ENCODE measurements at regions not wholly inside any gene's neighbourhood (a gene's known extent, or its start where the extent isn't known, plus 50 kb on each side); places are given as distances from the start of the nearest gene placed in this dataset.

DNA sequence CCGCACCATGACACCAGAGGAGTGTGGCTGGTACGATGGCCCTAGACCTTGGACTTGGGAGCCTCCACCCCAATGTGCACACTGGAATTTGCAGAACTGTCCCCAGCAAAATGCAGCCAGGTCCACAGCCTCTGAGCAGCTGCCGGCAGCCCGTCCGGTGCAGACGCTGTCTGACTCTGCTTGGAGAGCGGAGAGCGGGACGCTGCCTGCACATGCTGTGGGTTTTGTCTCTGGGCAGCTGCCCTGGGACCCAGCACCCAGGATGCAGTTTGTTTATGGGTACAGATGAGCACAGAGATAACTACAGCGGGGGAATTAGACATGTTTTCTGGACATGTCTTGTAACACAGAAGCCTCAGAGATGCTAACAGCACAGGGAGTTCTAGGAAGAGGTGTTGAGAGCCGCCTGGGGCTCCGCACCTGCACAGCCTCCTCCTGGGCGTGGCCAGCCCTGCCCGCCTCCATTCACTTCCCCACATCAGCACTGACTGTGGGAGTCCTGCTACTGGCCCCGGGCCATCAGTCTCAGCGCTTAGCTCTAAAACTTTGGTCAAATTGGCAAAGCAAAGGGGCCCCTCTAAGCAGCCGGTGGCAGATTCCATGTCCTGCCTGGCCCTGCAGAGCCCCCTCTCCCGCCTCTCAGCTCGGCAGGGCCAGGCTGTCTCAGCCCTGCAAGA is 159.6 kb downstream of the IRX2 start:
- TF ChIP-seq, protein P1, sequence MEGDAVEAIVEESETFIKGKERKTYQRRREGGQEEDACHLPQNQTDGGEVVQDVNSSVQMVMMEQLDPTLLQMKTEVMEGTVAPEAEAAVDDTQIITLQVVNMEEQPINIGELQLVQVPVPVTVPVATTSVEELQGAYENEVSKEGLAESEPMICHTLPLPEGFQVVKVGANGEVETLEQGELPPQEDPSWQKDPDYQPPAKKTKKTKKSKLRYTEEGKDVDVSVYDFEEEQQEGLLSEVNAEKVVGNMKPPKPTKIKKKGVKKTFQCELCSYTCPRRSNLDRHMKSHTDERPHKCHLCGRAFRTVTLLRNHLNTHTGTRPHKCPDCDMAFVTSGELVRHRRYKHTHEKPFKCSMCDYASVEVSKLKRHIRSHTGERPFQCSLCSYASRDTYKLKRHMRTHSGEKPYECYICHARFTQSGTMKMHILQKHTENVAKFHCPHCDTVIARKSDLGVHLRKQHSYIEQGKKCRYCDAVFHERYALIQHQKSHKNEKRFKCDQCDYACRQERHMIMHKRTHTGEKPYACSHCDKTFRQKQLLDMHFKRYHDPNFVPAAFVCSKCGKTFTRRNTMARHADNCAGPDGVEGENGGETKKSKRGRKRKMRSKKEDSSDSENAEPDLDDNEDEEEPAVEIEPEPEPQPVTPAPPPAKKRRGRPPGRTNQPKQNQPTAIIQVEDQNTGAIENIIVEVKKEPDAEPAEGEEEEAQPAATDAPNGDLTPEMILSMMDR (IDR thresholded peaks at IDR 0.05; ENCODE audit: poor library complexity, severe bottlenecking), result no peak
- no peak for TF ChIP-seq MXI1 (conservative IDR thresholded peaks at IDR 0.05; ENCODE audit: poor library complexity, severe bottlenecking)
- TF ChIP-seq RAD21 (conservative IDR thresholded peaks at IDR 0.05), result no peak
- no peak for TF ChIP-seq EP300 (conservative IDR thresholded peaks at IDR 0.05; ENCODE audit: poor library complexity, severe bottlenecking)
- TF ChIP-seq, protein P2, sequence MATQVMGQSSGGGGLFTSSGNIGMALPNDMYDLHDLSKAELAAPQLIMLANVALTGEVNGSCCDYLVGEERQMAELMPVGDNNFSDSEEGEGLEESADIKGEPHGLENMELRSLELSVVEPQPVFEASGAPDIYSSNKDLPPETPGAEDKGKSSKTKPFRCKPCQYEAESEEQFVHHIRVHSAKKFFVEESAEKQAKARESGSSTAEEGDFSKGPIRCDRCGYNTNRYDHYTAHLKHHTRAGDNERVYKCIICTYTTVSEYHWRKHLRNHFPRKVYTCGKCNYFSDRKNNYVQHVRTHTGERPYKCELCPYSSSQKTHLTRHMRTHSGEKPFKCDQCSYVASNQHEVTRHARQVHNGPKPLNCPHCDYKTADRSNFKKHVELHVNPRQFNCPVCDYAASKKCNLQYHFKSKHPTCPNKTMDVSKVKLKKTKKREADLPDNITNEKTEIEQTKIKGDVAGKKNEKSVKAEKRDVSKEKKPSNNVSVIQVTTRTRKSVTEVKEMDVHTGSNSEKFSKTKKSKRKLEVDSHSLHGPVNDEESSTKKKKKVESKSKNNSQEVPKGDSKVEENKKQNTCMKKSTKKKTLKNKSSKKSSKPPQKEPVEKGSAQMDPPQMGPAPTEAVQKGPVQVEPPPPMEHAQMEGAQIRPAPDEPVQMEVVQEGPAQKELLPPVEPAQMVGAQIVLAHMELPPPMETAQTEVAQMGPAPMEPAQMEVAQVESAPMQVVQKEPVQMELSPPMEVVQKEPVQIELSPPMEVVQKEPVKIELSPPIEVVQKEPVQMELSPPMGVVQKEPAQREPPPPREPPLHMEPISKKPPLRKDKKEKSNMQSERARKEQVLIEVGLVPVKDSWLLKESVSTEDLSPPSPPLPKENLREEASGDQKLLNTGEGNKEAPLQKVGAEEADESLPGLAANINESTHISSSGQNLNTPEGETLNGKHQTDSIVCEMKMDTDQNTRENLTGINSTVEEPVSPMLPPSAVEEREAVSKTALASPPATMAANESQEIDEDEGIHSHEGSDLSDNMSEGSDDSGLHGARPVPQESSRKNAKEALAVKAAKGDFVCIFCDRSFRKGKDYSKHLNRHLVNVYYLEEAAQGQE (IDR thresholded peaks at IDR 0.05; ENCODE audit: borderline replicate concordance), result no peak
- no peak for TF ChIP-seq TAF1 (IDR thresholded peaks at IDR 0.05; ENCODE audit: low read depth)
- no peak overlapping the region for H3K27ac ChIP-seq (ENCODE audit: low read length)
- no peak overlapping the region for H3K4me3 ChIP-seq (ENCODE audit: low read length)
- H3K4me2 ChIP-seq (ENCODE audit: low read length), result no peak overlapping the region
- H3F3A ChIP-seq (ENCODE audit: insufficient read depth, low read length, poor library complexity, severe bottlenecking), result no peaks in the 10 kb centered on the region
- H3K9ac ChIP-seq (ENCODE audit: low read length), result no peak overlapping the region
- no peak overlapping the region for H2AFZ ChIP-seq (ENCODE audit: low read depth, low read length)
- no peaks in the 10 kb centered on the region for H4K20me1 ChIP-seq (ENCODE audit: insufficient read depth)
- H3K9me3 ChIP-seq (ENCODE audit: low read length), result no peaks in the 10 kb centered on the region
- no peaks in the 10 kb centered on the region for H3K27me3 ChIP-seq (ENCODE audit: insufficient read depth, low read depth, low read length)
- H3K36me3 ChIP-seq (ENCODE audit: insufficient read depth, low read length), result no peaks in the 10 kb centered on the region
- H3K9me2 ChIP-seq (ENCODE audit: insufficient read depth, low read length), result no peaks in the 10 kb centered on the region
- H3K79me2 ChIP-seq (replicated peaks; ENCODE audit: insufficient read depth, low read length), result no peaks in the 10 kb centered on the region

DNA sequence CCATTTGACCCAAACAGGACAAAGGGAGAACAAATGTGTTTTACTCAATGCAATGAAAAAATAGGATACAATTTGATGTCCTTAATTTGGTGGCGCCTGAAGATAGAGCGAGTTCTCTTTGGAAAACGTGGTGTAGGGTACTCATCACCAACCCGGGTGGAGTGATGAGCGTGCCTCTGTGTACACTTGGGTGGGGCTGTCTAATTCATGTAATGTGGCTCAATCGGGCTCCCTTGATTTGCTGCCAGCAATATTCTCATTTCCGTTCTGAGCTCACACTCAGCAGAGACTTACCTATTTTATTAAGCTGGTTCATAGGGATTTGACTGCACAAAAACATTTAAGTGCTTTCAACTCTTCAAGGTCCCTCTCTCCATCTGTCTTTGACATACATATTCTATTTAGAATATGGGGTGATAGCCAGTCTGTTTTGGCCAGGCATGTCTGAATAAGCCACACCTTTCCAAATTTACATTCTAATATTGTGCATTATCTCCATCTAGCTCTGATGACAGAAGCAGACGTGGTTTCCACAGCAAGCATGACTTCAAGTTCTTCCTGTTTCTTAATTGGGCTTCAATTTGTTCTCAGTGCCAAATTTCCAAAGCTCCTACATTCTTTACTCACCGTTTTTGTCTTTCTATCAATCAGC is 162.5 kb downstream of the IRX2 start:
- TF ChIP-seq RAD21 (conservative IDR thresholded peaks at IDR 0.05), result no peak
- TF ChIP-seq EZH2 (IDR thresholded peaks at IDR 0.05; ENCODE audit: borderline replicate concordance, insufficient read depth, low read length, poor library complexity, severe bottlenecking), result no peak
- TF ChIP-seq POLR2AphosphoS5 (IDR thresholded peaks at IDR 0.05), result no peak
- TF ChIP-seq MXI1 (conservative IDR thresholded peaks at IDR 0.05; ENCODE audit: poor library complexity, severe bottlenecking), result no peak
- no peak for TF ChIP-seq SMC3 (conservative IDR thresholded peaks at IDR 0.05; ENCODE audit: poor library complexity)
- TF ChIP-seq, protein P2 (IDR thresholded peaks at IDR 0.05; ENCODE audit: borderline replicate concordance), result no peak
- no peak for TF ChIP-seq EP300 (conservative IDR thresholded peaks at IDR 0.05; ENCODE audit: poor library complexity, severe bottlenecking)
- no peak for TF ChIP-seq TAF1 (IDR thresholded peaks at IDR 0.05; ENCODE audit: low read depth)
- TF ChIP-seq, protein P1 (IDR thresholded peaks at IDR 0.05; ENCODE audit: poor library complexity, severe bottlenecking), result no peak
- H3K4me2 ChIP-seq (ENCODE audit: low read length), result no peak overlapping the region
- no peaks in the 10 kb centered on the region for H3K9me3 ChIP-seq (ENCODE audit: low read length)
- no peak overlapping the region for H2AFZ ChIP-seq (ENCODE audit: low read depth, low read length)
- H3K27me3 ChIP-seq (ENCODE audit: insufficient read depth, low read depth, low read length), result no peaks in the 10 kb centered on the region
- no peak overlapping the region for H3K27ac ChIP-seq (ENCODE audit: low read length)
- no peaks in the 10 kb centered on the region for H3K36me3 ChIP-seq (ENCODE audit: insufficient read depth, low read length)
- H3K79me2 ChIP-seq (replicated peaks; ENCODE audit: insufficient read depth, low read length), result no peaks in the 10 kb centered on the region
- H3K9ac ChIP-seq (ENCODE audit: low read length), result no peak overlapping the region
- H4K20me1 ChIP-seq (ENCODE audit: insufficient read depth), result no peaks in the 10 kb centered on the region
- H3K4me3 ChIP-seq (ENCODE audit: low read length), result no peak overlapping the region
- no peaks in the 10 kb centered on the region for H3F3A ChIP-seq (ENCODE audit: insufficient read depth, low read length, poor library complexity, severe bottlenecking)
- H3K9me2 ChIP-seq (ENCODE audit: insufficient read depth, low read length), result no peaks in the 10 kb centered on the region

Data from neural cell (in vitro differentiated cells).